Prostate gland (tissue), 2 donors: ENCODE measurements at regions not wholly inside any gene's neighbourhood (a gene's known extent, or its start where the extent isn't known, plus 50 kb on each side); places are given as distances from the start of the nearest gene placed in this dataset.

Experiments
- POLR2AphosphoS5 ChIP-seq: sonication (generic); formaldehyde crosslinking; IDR thresholded peaks from one replicate; pipeline ENCODE4 v1.6.1; 2017; ENCODE audit warnings: antibody characterized with exemption
- TF ChIP-seq, protein P1 (sequence below), 4 experiments: fragments of 200-600 bp in 2 of 4; fragments of 450-650 bp in 2 of 4; sonication (generic) in 2 of 4; IDR thresholded peaks; 1 replicate in 3 of 4; 2 replicates in 1 of 4; pipeline ENCODE4 v1.5.1; 2016 to 2019; ENCODE audit warnings: antibody characterized with exemption in 4 of 4, mild to moderate bottlenecking in 2 of 4, moderate library complexity in 2 of 4

DNA sequence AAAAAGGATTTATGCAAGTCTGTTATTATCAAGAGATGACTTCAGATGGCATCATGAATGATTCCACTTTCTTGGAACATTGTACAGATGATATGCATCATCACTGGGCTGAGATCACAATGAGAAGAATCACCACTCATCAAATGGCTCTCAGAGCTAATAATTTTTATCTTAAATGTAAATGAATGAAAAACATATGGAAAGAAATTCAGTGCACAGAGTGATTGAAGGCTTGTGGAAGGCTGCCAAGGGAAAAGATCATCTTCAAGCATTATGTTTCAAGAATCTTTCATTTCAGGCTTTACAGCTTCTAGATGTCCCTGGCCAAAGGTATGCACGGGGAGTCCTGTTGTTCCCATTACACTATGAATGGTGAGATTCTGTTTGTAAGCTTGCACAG is 955.7 kb downstream of the TTLL7 start:
- TF ChIP-seq, protein P1, sequence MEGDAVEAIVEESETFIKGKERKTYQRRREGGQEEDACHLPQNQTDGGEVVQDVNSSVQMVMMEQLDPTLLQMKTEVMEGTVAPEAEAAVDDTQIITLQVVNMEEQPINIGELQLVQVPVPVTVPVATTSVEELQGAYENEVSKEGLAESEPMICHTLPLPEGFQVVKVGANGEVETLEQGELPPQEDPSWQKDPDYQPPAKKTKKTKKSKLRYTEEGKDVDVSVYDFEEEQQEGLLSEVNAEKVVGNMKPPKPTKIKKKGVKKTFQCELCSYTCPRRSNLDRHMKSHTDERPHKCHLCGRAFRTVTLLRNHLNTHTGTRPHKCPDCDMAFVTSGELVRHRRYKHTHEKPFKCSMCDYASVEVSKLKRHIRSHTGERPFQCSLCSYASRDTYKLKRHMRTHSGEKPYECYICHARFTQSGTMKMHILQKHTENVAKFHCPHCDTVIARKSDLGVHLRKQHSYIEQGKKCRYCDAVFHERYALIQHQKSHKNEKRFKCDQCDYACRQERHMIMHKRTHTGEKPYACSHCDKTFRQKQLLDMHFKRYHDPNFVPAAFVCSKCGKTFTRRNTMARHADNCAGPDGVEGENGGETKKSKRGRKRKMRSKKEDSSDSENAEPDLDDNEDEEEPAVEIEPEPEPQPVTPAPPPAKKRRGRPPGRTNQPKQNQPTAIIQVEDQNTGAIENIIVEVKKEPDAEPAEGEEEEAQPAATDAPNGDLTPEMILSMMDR (IDR thresholded peaks at IDR 0.05): no peak
- TF ChIP-seq POLR2AphosphoS5: no peak
